SU-DHL-6 (cell line): ENCODE measurements at regions not wholly inside any gene's neighbourhood (a gene's known extent, or its start where the extent isn't known, plus 50 kb on each side); places are given as distances from the start of the nearest gene placed in this dataset.

Experiments used
- H2AFZ ChIP-seq: fragments of 200-600 bp; sonication (generic); 2 replicates; pipeline ENCODE4 v1.6.1; 2014; ENCODE audit warnings: low read depth, mild to moderate bottlenecking, moderate library complexity, mixed read lengths, antibody characterized with exemption, low read length; ENCODE audit not compliant: severe bottlenecking
- H3F3A ChIP-seq: fragments of 200-600 bp; shearing (Covaris generic); 2 replicates; pipeline ENCODE4 v1.6.0; 2016; ENCODE audit warnings: antibody characterized with exemption, mild to moderate bottlenecking; ENCODE audit not compliant: insufficient read depth
- H3K27ac ChIP-seq: fragments of 200-600 bp; sonication (generic); 2 replicates; pipeline ENCODE4 v1.5.1; 2016; ENCODE audit warnings: low read depth, mild to moderate bottlenecking, low read length, moderate library complexity, mixed read lengths
- H3K27me3 ChIP-seq: fragments of 200-600 bp; sonication (generic), shearing (Covaris generic); 2 replicates; pipeline ENCODE4 v1.6.0; 2014; ENCODE audit warnings: mild to moderate bottlenecking, low read length
- H3K36me3 ChIP-seq: fragments of 200-600 bp; sonication (generic); 2 replicates; pipeline ENCODE4 v1.6.1; 2014; ENCODE audit warnings: mild to moderate bottlenecking, low read length, mixed read lengths
- H3K4me2 ChIP-seq: fragments of 300-600, 200-600 bp; shearing (Covaris generic), sonication (generic); 2 replicates; pipeline ENCODE4 v1.6.0; 2014; ENCODE audit warnings: low read length, low read depth, mild to moderate bottlenecking; ENCODE audit not compliant: poor library complexity, severe bottlenecking
- H3K4me3 ChIP-seq: fragments of 200-600 bp; sonication (generic); 2 replicates; pipeline ENCODE4 v1.5.1; 2014; ENCODE audit warnings: antibody characterized with exemption, low read length, mild to moderate bottlenecking, mixed read lengths; ENCODE audit not compliant: insufficient read depth, poor library complexity, severe bottlenecking
- H3K79me2 ChIP-seq: fragments of 200-600 bp; sonication (generic); 2 replicates; pipeline ENCODE4 v1.6.1; 2014; ENCODE audit warnings: mild to moderate bottlenecking, low read length, moderate library complexity; ENCODE audit not compliant: insufficient read depth
- H3K9ac ChIP-seq: fragments of 200-600 bp; sonication (generic); 2 replicates; pipeline ENCODE4 v1.7.0; 2014; ENCODE audit warnings: mild to moderate bottlenecking, low read length
- H3K9me2 ChIP-seq: fragments of 200-600 bp; sonication (generic); replicated peaks from 2 replicates; pipeline ENCODE4 v1.6.1; 2014; ENCODE audit warnings: low read length; ENCODE audit not compliant: insufficient read depth
- H3K9me3 ChIP-seq: fragments of 200-600 bp; sonication (generic); 2 replicates; pipeline ENCODE4 v1.6.1; 2014; ENCODE audit warnings: low read length, mixed read lengths; ENCODE audit not compliant: insufficient read depth
- H4K20me1 ChIP-seq: fragments of 200-600 bp; sonication (generic); 2 replicates; pipeline ENCODE4 v1.6.1; 2014; ENCODE audit warnings: low read depth, mild to moderate bottlenecking, antibody characterized with exemption, low read length, moderate library complexity, mixed read lengths
- CTCF ChIP-seq: fragments of 200-600 bp; sonication (generic); IDR thresholded peaks from one replicate; pipeline ENCODE4 v1.5.1; 2017; ENCODE audit warnings: antibody characterized with exemption, mild to moderate bottlenecking, low read length, moderate library complexity; ENCODE audit not compliant: insufficient read depth, poor library complexity, severe bottlenecking
- EZH2phosphoT487 ChIP-seq: fragments of 200-600 bp; sonication (generic), shearing (Covaris generic); conservative IDR thresholded peaks from 2 replicates; pipeline ENCODE4 v1.6.1; 2018; ENCODE audit warnings: mild to moderate bottlenecking, antibody characterized with exemption, low read length, moderate library complexity, mixed read lengths

DNA sequence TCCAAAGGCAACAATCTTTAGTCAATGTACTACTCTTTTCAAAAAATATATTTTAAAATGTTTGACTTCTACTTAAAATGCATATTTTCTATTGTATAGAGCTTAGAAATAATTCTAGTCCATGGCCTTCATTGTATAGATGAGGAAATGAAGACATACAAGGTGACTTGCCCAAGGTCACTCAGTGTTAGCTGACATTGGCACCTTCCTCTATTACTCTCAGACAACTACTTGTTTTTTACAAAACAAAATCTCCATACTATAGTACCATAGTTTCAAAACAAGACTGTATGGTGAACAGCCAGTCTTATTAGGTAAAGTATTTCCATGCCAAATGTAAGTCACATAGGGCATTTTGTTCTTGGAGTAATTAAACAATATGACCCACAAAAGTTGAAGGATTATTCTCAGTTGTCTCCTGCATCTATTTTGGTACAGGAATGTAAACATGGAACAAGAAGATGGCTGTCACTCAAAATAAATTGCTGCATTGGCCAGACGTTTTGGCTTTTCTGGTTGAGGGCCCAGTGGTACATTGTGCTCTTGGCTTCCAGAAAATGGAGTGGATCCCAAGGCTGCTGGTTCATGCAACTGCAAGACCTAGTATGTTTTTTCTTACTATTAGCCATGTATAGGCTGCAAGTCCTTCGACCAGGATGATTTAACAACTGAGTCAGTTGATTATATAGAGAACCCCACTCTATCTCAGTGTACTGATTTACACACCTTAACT is 54.3 kb upstream of the NOX3 start:
- Histone ChIP-seq H3K36me3 (no peaks in the 10 kb centered on the region), H3K9me2 (no peaks in the 10 kb centered on the region), H3K79me2 (no peaks in the 10 kb centered on the region), H3K9me3 (no peaks in the 10 kb centered on the region), H3K4me3 (no peak overlapping the region), H3F3A (no peaks in the 10 kb centered on the region), H3K4me2 (no peak overlapping the region), H4K20me1 (no peaks in the 10 kb centered on the region), H2AFZ (no peak overlapping the region), H3K27me3 (no peaks in the 10 kb centered on the region), H3K9ac (no peak overlapping the region), H3K27ac (no peak overlapping the region)
- TF ChIP-seq EZH2phosphoT487 (no peak), CTCF (no peak)

- Histone ChIP-seq H3K36me3 (no peaks in the 10 kb centered on the region), H3K27ac (no peak overlapping the region), H3K4me2 (no peak overlapping the region), H3K9me3 (peaks cover 6% of the 10 kb centered on the region; the same call in 1 of the 2 replicates), H3K4me3 (no peak overlapping the region), H2AFZ (no peak overlapping the region), H3K9ac (no peak overlapping the region), H3K79me2 (no peaks in the 10 kb centered on the region), H3F3A (no peaks in the 10 kb centered on the region), H3K9me2 (no peaks in the 10 kb centered on the region), H3K27me3 (no peaks in the 10 kb centered on the region), H4K20me1 (no peaks in the 10 kb centered on the region)
- TF ChIP-seq CTCF (no peak), EZH2phosphoT487 (no peak)
Measured at GRCh38 chr6:155505608-155505989, 50.0 kb upstream of the NOX3 start.
